ENCODE measurements at regions not wholly inside any gene's neighbourhood (a gene's known extent, or its start where the extent isn't known, plus 50 kb on each side); places are given as distances from the start of the nearest gene placed in this dataset.

DNA sequence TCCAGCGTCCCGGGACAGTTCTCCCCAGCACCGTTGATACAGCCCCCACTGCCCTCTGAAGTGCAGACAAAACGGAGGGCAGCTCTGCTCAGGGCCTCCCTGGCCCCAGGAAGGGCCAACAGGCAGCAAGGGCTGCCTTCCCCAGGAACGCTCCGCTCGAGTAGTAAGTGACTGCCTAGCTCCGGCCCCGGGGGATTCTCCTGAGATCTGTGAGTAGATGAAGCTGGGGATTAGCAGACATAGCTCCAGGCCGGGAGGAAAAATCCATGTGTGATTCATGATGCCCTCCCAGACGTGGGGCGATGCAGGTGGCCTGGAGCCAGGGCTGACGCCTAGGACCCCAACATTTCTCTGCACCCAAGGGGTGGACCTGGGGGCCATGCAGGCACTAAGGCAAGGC is 85.3 kb downstream of the ENGASE start:
- Histone ChIP-seq H3K27me3 (ENCODE audit: insufficient read depth, low read length, poor library complexity) (peaks cover 4% of the 10 kb centered on the region), H3K9ac (ENCODE audit: low read depth, low read length) (no peak overlapping the region), H4K20me1 (ENCODE audit: insufficient read depth, low read length) (peaks cover 6% of the 10 kb centered on the region; the same call in 1 of the 2 replicates), H3K4me2 (ENCODE audit: insufficient read depth, low read length) (no peak overlapping the region), H3K9me3 (ENCODE audit: insufficient read depth, low read length, severe bottlenecking) (no peaks in the 10 kb centered on the region), H3K4me3 (ENCODE audit: low read depth in 1 of 2, low read length in 2 of 2) (no peak overlapping the region), H3K4me1 (ENCODE audit: insufficient read depth, low read length) (no peaks in the 10 kb centered on the region), H3K79me2 (ENCODE audit: insufficient read depth, low read length) (no peaks in the 10 kb centered on the region), H3K27ac (ENCODE audit: low read length) (no peak overlapping the region), H2AFZ (ENCODE audit: low read depth, low read length) (no peak overlapping the region), H3K36me3 (ENCODE audit: insufficient read depth, low read length) (no peaks in the 10 kb centered on the region)
- DNase-seq (no peak), ATAC-seq (ENCODE audit: insufficient read depth, low read depth) (no peak)
- TF ChIP-seq, protein P1, sequence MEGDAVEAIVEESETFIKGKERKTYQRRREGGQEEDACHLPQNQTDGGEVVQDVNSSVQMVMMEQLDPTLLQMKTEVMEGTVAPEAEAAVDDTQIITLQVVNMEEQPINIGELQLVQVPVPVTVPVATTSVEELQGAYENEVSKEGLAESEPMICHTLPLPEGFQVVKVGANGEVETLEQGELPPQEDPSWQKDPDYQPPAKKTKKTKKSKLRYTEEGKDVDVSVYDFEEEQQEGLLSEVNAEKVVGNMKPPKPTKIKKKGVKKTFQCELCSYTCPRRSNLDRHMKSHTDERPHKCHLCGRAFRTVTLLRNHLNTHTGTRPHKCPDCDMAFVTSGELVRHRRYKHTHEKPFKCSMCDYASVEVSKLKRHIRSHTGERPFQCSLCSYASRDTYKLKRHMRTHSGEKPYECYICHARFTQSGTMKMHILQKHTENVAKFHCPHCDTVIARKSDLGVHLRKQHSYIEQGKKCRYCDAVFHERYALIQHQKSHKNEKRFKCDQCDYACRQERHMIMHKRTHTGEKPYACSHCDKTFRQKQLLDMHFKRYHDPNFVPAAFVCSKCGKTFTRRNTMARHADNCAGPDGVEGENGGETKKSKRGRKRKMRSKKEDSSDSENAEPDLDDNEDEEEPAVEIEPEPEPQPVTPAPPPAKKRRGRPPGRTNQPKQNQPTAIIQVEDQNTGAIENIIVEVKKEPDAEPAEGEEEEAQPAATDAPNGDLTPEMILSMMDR (IDR thresholded peaks at IDR 0.05; ENCODE audit: borderline replicate concordance, extremely low read depth, low read length, poor library complexity, severe bottlenecking): no peak
- TF ChIP-seq EZH2 (IDR thresholded peaks at IDR 0.05; ENCODE audit: borderline replicate concordance, low read depth, low read length, severe bottlenecking): no peak

GRCh38 chr17:79159471-79159870 is 84.8 kb downstream of the ENGASE start:
- no peaks in the 10 kb centered on the region for H3K79me2 ChIP-seq (ENCODE audit: insufficient read depth, low read length)
- H3K4me2 ChIP-seq (ENCODE audit: insufficient read depth, low read length): no peak overlapping the region
- ATAC-seq (ENCODE audit: insufficient read depth, low read depth) (no peak), DNase-seq (no peak)
- no peak overlapping the region for H3K9ac ChIP-seq (ENCODE audit: low read depth, low read length)
- peaks cover 6% of the 10 kb centered on the region; the same call in 1 of the 2 replicates for H4K20me1 ChIP-seq (ENCODE audit: insufficient read depth, low read length)
- no peaks in the 10 kb centered on the region for H3K9me3 ChIP-seq (ENCODE audit: insufficient read depth, low read length, severe bottlenecking)
- no peak overlapping the region for H3K27ac ChIP-seq (ENCODE audit: low read length)
- H3K4me3 ChIP-seq (ENCODE audit: low read depth in 1 of 2, low read length in 2 of 2): no peak overlapping the region
- peaks cover under 1% of the 10 kb centered on the region for H3K27me3 ChIP-seq (ENCODE audit: insufficient read depth, low read length, poor library complexity)
- H3K4me1 ChIP-seq (ENCODE audit: insufficient read depth, low read length): no peaks in the 10 kb centered on the region
- H2AFZ ChIP-seq (ENCODE audit: low read depth, low read length): no peak overlapping the region
- H3K36me3 ChIP-seq (ENCODE audit: insufficient read depth, low read length): no peaks in the 10 kb centered on the region
- TF ChIP-seq EZH2 (IDR thresholded peaks at IDR 0.05; ENCODE audit: borderline replicate concordance, low read depth, low read length, severe bottlenecking): no peak
- TF ChIP-seq, protein P1 (IDR thresholded peaks at IDR 0.05; ENCODE audit: borderline replicate concordance, extremely low read depth, low read length, poor library complexity, severe bottlenecking): no peak

DNA sequence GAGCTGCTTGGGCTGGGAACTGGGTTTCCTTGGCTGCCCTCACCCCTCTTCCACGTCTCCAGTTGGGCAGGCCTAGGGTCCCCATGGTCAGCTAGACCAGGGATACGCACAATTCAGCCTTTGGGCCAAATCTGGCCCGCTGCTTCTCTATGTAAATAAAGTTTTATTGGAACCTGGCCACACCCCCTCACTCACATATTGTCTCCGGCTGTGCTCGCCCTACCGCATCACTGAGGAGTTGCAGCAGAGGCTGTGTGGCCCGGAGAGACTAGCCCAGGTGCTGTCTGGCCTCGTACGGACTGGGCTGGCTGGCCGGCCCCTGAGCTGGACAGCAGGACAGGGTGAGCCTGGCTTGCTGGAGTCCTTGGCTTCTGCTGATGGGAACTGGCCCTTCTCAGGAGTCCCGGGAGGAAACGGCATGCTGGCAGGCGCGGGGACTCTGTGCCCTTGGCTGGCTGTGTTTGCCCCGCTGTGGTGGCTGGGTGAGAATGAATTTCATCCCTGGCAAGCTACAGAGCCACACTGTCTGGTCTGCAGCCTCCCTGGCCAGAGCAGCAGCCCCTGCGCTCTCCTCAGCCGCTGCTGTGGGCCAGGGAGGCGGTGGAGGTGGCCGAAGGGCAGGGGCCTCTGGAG is 82.0 kb downstream of the ENGASE start:
- no peak for ATAC-seq (ENCODE audit: insufficient read depth, low read depth)
- no peak for TF ChIP-seq EZH2 (IDR thresholded peaks at IDR 0.05; ENCODE audit: borderline replicate concordance, low read depth, low read length, severe bottlenecking)
- no peaks in the 10 kb centered on the region for H3K27me3 ChIP-seq (ENCODE audit: insufficient read depth, low read length, poor library complexity)

GRCh38 chr17:79155701-79156100 is 81.1 kb downstream of the ENGASE start:
- Histone ChIP-seq H3K79me2 (ENCODE audit: insufficient read depth, low read length) (no peaks in the 10 kb centered on the region), H3K4me3 (ENCODE audit: low read depth in 1 of 2, low read length in 2 of 2) (no peak overlapping the region), H3K36me3 (ENCODE audit: insufficient read depth, low read length) (no peaks in the 10 kb centered on the region), H3K9me3 (ENCODE audit: insufficient read depth, low read length, severe bottlenecking) (no peaks in the 10 kb centered on the region), H3K27ac (ENCODE audit: low read length) (no peak overlapping the region), H4K20me1 (ENCODE audit: insufficient read depth, low read length) (0 out of 2 replicates have a peak, but pooled peaks cover 6% of the 10 kb centered on the region), H3K4me2 (ENCODE audit: insufficient read depth, low read length) (no peak overlapping the region), H2AFZ (ENCODE audit: low read depth, low read length) (no peak overlapping the region), H3K4me1 (ENCODE audit: insufficient read depth, low read length) (no peaks in the 10 kb centered on the region), H3K27me3 (ENCODE audit: insufficient read depth, low read length, poor library complexity) (no peaks in the 10 kb centered on the region), H3K9ac (ENCODE audit: low read depth, low read length) (no peak overlapping the region)
- DNase-seq: no peak
- TF ChIP-seq, protein P1 (IDR thresholded peaks at IDR 0.05; ENCODE audit: borderline replicate concordance, extremely low read depth, low read length, poor library complexity, severe bottlenecking): no peak
- TF ChIP-seq EZH2 (IDR thresholded peaks at IDR 0.05; ENCODE audit: borderline replicate concordance, low read depth, low read length, severe bottlenecking): no peak
- ATAC-seq (ENCODE audit: insufficient read depth, low read depth): no peak

More for the DNA sequence above, 82.0 kb downstream of the ENGASE start:
- Histone ChIP-seq H3K79me2 (ENCODE audit: insufficient read depth, low read length) (no peaks in the 10 kb centered on the region), H3K4me2 (ENCODE audit: insufficient read depth, low read length) (no peak overlapping the region), H3K4me1 (ENCODE audit: insufficient read depth, low read length) (no peaks in the 10 kb centered on the region), H4K20me1 (ENCODE audit: insufficient read depth, low read length) (0 out of 2 replicates have a peak, but pooled peaks cover 6% of the 10 kb centered on the region), H2AFZ (ENCODE audit: low read depth, low read length) (no peak overlapping the region), H3K36me3 (ENCODE audit: insufficient read depth, low read length) (no peaks in the 10 kb centered on the region), H3K4me3 (ENCODE audit: low read depth in 1 of 2, low read length in 2 of 2) (no peak overlapping the region), H3K27ac (ENCODE audit: low read length) (no peak overlapping the region), H3K9ac (ENCODE audit: low read depth, low read length) (no peak overlapping the region), H3K9me3 (ENCODE audit: insufficient read depth, low read length, severe bottlenecking) (no peaks in the 10 kb centered on the region)
- no peak for DNase-seq

Data from DND-41 (cell line).